ENCODE measurements at regions not wholly inside any gene's neighbourhood (a gene's known extent, or its start where the extent isn't known, plus 50 kb on each side); places are given as distances from the start of the nearest gene placed in this dataset.
A peak's percentile ranks its signal among the peaks of the same experiment; 100 is the strongest.

- TF ChIP-seq CTCF (IDR thresholded peaks at IDR 0.05; ENCODE audit: insufficient read depth, low read length), result no peak
- H3K4me3 ChIP-seq (ENCODE audit: low read depth, low read length), result no peak overlapping the region
- no peak for DNase-seq (ENCODE audit: low read depth)
Measured at GRCh38 chr6:81853975-81854374, 101.5 kb upstream of the TENT5A start.

- no peak for DNase-seq (ENCODE audit: low read depth)
- H3K4me3 ChIP-seq (ENCODE audit: low read depth, low read length), result no peak overlapping the region
- TF ChIP-seq CTCF (IDR thresholded peaks at IDR 0.05; ENCODE audit: insufficient read depth, low read length), result no peak
Measured at GRCh38 chr6:81849248-81849647, 96.8 kb upstream of the TENT5A start.

DNA sequence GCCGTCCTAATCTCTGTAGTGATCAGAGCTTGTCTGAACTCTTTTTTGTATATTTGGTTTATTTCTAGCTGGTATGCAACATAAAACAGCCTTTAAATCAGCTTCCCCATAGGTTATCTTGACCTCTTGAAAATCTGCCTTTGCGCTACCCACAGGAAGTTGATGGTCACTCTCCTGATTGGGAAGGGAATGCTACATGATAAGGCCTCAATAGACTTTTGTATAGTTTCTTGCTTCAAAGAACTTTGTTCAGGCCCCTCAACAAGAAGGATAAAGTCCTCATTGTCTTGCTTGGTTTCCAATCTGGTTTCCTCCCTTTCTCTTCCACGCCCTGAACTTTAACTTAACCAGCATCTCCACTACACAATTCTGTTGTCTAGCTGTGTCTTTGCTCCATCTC lies 95.4 kb upstream of the TENT5A start:
- no peak for TF ChIP-seq CTCF (IDR thresholded peaks at IDR 0.05; ENCODE audit: insufficient read depth, low read length)
- H3K4me3 ChIP-seq (ENCODE audit: low read depth, low read length), result no peak overlapping the region
- no peak for DNase-seq (ENCODE audit: low read depth)

DNA sequence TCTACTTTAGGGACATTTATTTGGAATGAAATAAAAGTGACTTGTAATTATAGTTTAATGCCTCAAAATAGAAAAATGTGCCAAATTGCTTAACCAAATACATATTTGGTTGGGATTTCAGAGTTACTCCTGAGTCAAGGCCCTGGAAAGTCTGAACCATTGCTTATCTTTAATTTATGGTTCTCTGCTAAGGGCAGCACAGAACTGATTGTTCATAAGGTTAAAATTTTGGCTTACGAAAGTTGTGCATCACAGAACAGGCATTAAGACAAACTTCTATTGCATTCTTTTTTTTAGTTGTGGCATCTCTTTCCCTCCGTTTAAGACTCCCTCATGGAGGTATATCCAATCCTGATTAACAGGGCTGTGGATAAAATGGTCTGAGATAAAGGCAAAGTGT lies 92.2 kb upstream of the TENT5A start:
- peak; percentile 80 for DNase-seq (ENCODE audit: low read depth)
- TF ChIP-seq CTCF (IDR thresholded peaks at IDR 0.05; ENCODE audit: insufficient read depth, low read length), result no peak
- no peak overlapping the region for H3K4me3 ChIP-seq (ENCODE audit: low read depth, low read length)

DNA sequence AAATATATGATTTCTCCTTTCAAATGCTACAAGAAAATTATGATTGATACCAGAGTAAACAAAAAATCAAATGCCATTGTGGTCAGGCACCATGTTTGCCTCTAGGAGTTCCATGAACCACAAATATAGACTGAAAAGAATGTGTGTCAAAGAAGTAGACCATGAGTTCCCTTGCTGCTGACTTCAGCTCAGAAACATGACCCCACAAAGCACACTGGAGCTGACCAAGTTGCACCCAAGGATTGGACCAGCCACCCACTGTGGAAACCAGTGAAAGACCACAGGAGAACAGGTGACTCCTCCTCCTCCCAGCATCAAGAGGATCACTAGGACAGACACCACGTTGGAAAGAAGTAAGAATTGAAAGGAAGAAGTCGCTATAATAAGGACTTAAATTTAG lies 90.8 kb upstream of the TENT5A start:
- TF ChIP-seq CTCF (IDR thresholded peaks at IDR 0.05; ENCODE audit: insufficient read depth, low read length), result no peak
- H3K4me3 ChIP-seq (ENCODE audit: low read depth, low read length), result no peak overlapping the region
- no peak for DNase-seq (ENCODE audit: low read depth)

- peak; percentile 25 for DNase-seq (ENCODE audit: low read depth)
- TF ChIP-seq CTCF (IDR thresholded peaks at IDR 0.05; ENCODE audit: insufficient read depth, low read length), result no peak
- H3K4me3 ChIP-seq (ENCODE audit: low read depth, low read length), result no peak overlapping the region
Measured at GRCh38 chr6:81842254-81842653, 89.8 kb upstream of the TENT5A start.

GRCh38 chr6:81838724-81839426 lies 86.4 kb upstream of the TENT5A start:
- no peak overlapping the region for H3K4me3 ChIP-seq (ENCODE audit: low read depth, low read length)
- TF ChIP-seq CTCF (IDR thresholded peaks at IDR 0.05; ENCODE audit: insufficient read depth, low read length), result no peak
- DNase-seq (ENCODE audit: low read depth), result no peak
